ENCODE measurements at regions not wholly inside any gene's neighbourhood (a gene's known extent, or its start where the extent isn't known, plus 50 kb on each side); places are given as distances from the start of the nearest gene placed in this dataset.

DNA sequence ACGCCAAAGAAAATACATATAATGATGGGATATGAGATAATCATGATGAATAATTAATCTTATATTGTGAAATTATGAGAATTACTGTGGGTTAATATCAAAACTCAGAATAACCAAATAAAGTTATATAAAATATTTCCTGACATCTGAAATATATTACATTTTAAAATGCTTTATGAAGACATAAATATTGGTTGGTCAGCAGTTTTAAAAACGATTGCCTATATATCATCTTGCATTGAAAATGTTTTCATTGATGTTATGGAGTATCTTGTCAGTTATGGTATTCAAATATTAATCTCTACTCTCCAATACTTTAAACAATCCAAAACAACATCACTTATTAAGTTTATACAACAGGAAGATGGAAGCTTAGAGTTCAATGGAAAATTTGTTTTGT is 228.1 kb upstream of the FERD3L start:
- H3K4me3 ChIP-seq (replicated peaks in 1 of 2; ENCODE audit: low read depth in 2 of 2, low read length in 2 of 2), result no peak overlapping the region
- no peak for DNase-seq (ENCODE audit: low read depth in 2 of 2)
- TF ChIP-seq CTCF (IDR thresholded peaks at IDR 0.05; ENCODE audit: low read depth, low read length), result no peak

- no peak for TF ChIP-seq CTCF (IDR thresholded peaks at IDR 0.05; ENCODE audit: low read depth, low read length)
- DNase-seq (ENCODE audit: low read depth in 2 of 2), result no peak
- H3K4me3 ChIP-seq (replicated peaks in 1 of 2; ENCODE audit: low read depth in 2 of 2, low read length in 2 of 2), result no peak overlapping the region
These were observed 224.6 kb upstream of the FERD3L start for GRCh38 chr7:19369806-19370205.

DNA sequence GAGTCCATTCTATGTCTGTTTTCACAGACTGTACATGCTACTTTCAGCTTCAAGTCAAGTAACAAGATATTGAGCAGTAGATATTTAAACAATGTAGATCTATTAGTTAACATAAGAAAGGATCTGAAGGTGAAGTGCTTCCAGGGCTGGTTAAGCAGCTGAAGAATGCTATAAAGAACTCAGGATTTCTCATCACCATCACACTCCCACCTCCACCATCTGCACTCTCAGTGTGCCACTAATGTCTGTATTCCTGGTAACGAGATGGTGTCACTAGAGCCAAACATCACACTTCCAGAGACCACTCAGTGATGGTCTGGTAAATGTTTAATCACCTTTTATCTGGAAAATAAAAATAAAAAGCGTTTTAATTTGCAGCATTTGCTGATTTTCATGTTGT is 224.0 kb upstream of the FERD3L start:
- TF ChIP-seq CTCF (IDR thresholded peaks at IDR 0.05; ENCODE audit: low read depth, low read length), result no peak
- DNase-seq (ENCODE audit: low read depth in 2 of 2), result no peak
- H3K4me3 ChIP-seq (replicated peaks in 1 of 2; ENCODE audit: low read depth in 2 of 2, low read length in 2 of 2), result no peak overlapping the region

- TF ChIP-seq CTCF (IDR thresholded peaks at IDR 0.05; ENCODE audit: low read depth, low read length), result no peak
- H3K4me3 ChIP-seq (replicated peaks in 1 of 2; ENCODE audit: low read depth in 2 of 2, low read length in 2 of 2), result peak overlapping the region in 1 of 2 donors; percentile 8
- DNase-seq (ENCODE audit: low read depth in 2 of 2), result peak in 1 of 2 donors; percentile 8
These were observed 223.3 kb upstream of the FERD3L start for GRCh38 chr7:19368491-19368925.

- TF ChIP-seq CTCF (IDR thresholded peaks at IDR 0.05; ENCODE audit: low read depth, low read length), result no peak
- no peak overlapping the region for H3K4me3 ChIP-seq (replicated peaks in 1 of 2; ENCODE audit: low read depth in 2 of 2, low read length in 2 of 2)
- DNase-seq (ENCODE audit: low read depth in 2 of 2), result no peak
These were observed 219.7 kb upstream of the FERD3L start for GRCh38 chr7:19364950-19365349.

DNA sequence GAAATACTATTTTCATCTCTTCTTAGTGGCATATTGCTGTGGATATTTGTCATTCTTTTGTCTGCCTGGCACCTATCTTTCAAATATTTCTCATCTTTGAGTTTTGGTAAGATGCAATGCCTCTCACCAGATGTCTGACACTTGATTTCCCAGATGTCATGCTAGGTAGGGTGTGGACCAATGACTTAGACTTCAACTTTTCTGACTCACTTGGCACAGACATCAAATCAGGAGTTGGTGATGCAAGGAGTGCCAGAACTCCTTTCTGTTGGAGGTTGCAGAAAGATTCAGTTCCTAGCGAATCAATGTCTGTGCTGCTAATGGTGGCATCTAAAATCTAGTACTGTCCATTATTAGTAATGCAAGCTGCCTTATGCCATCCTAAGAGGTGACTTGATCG is 216.9 kb upstream of the FERD3L start:
- no peak for TF ChIP-seq CTCF (IDR thresholded peaks at IDR 0.05; ENCODE audit: low read depth, low read length)
- H3K4me3 ChIP-seq (replicated peaks in 1 of 2; ENCODE audit: low read depth in 2 of 2, low read length in 2 of 2), result no peak overlapping the region
- DNase-seq (ENCODE audit: low read depth in 2 of 2), result peak; percentile 25 to 76

GRCh38 chr7:19353180-19353579 is 208.0 kb upstream of the FERD3L start:
- H3K4me3 ChIP-seq (replicated peaks in 1 of 2; ENCODE audit: low read depth in 2 of 2, low read length in 2 of 2), result no peak overlapping the region
- TF ChIP-seq CTCF (IDR thresholded peaks at IDR 0.05; ENCODE audit: low read depth, low read length), result no peak
- DNase-seq (ENCODE audit: low read depth in 2 of 2), result peak in 1 of 2 donors; percentile 71
